Caco-2 (cell line): ENCODE measurements at regions not wholly inside any gene's neighbourhood (a gene's known extent, or its start where the extent isn't known, plus 50 kb on each side); places are given as distances from the start of the nearest gene placed in this dataset.

Experiments
- BruUV-seq: library from RNA; stranded (reverse); fragments of 400-500 nt; replicated peaks from 2 replicates; lab custom pipeline; 2021; lab: Mats Ljungman, UMichigan
- CTCF ChIA-PET: fragments of 300-600 bp; sonication (Branson Sonifier 250); formaldehyde crosslinking; loops from one replicate; lab custom pipeline; 2022; ENCODE audit warnings: antibody characterized with exemption; lab: Charles Lee
- POLR2A ChIA-PET: fragments of 300-600 bp; sonication (Branson Sonifier 250); formaldehyde crosslinking; loops from one replicate; lab custom pipeline; 2022; ENCODE audit warnings: antibody characterized with exemption; lab: Charles Lee
- DNase-seq, 2 experiments: peaks; one replicate each; pipeline versions ENCODE4 v3.0.0 to v3.0.0-alpha.2; 2020 to 2022
- H3K27me3 ChIP-seq: replicated peaks from 2 replicates; pipeline ENCODE4 v1.6.0; 2011; ENCODE audit warnings: low read length; ENCODE audit not compliant: control insufficient read depth, insufficient read depth
- H3K36me3 ChIP-seq: 2 replicates; pipeline ENCODE4 v1.5.1; 2011; ENCODE audit warnings: low read length; ENCODE audit not compliant: control insufficient read depth, insufficient read depth
- H3K4me1 ChIP-seq: fragments of 250-450 bp; sonication (Bioruptor Pico); 2 replicates; pipeline ENCODE4 v1.5.1; 2020; ENCODE audit warnings: mild to moderate bottlenecking
- H3K4me3 ChIP-seq: 2 replicates; pipeline ENCODE4 v1.5.1; 2011; ENCODE audit warnings: low read depth, mild to moderate bottlenecking, control low read depth, low read length
- H3K9me3 ChIP-seq: fragments of 250-450 bp; sonication (Bioruptor Pico); 2 replicates; pipeline ENCODE4 v1.5.1; 2020; ENCODE audit warnings: mild to moderate bottlenecking, moderate library complexity
- H3K27ac Mint-ChIP-seq: one replicate; pipeline ENCODE4 v1.8.0; 2022; ENCODE audit warnings: mixed read lengths; ENCODE audit not compliant: unreplicated experiment
- H3K27me3 Mint-ChIP-seq: one replicate; pipeline ENCODE4 v1.8.0; 2022; ENCODE audit warnings: mixed read lengths; ENCODE audit not compliant: insufficient read depth, unreplicated experiment
- H3K36me3 Mint-ChIP-seq: one replicate; pipeline ENCODE4 v1.8.0; 2022; ENCODE audit warnings: mild to moderate bottlenecking, mixed read lengths; ENCODE audit not compliant: insufficient read depth, unreplicated experiment
- H3K4me1 Mint-ChIP-seq: one replicate; pipeline ENCODE4 v1.8.0; 2022; ENCODE audit warnings: low read depth, mixed read lengths; ENCODE audit not compliant: unreplicated experiment
- H3K4me3 Mint-ChIP-seq: one replicate; pipeline ENCODE4 v1.8.0; 2022; ENCODE audit warnings: mild to moderate bottlenecking, moderate library complexity, mixed read lengths; ENCODE audit not compliant: unreplicated experiment
- H3K9me3 Mint-ChIP-seq: one replicate; pipeline ENCODE4 v1.8.0; 2022; ENCODE audit warnings: mixed read lengths; ENCODE audit not compliant: unreplicated experiment
- intact Hi-C: fragments of 100-400 bp; cut with micrococcal nuclease; formaldehyde crosslinking; loops from one replicate; pipeline ENCODE4 v1.10.0; 2022; ENCODE audit not compliant: unreplicated experiment
- TF ChIP-seq, protein P1 (sequence below), 2 experiments: fragments of 200-600 bp in 1 of 2; IDR thresholded peaks; 1 replicate in 1 of 2; 2 replicates in 1 of 2; pipeline versions ENCODE4 v1.5.1 to v1.8.0; 2011 to 2022; ENCODE audit warnings: antibody characterized with exemption in 1 of 2, control low read depth in 1 of 2, inconsistent platforms in 1 of 2, low read depth in 1 of 2, low read length in 1 of 2, mild to moderate bottlenecking in 1 of 2, moderate library complexity in 1 of 2; ENCODE audit not compliant: insufficient read depth in 1 of 2, severe bottlenecking in 1 of 2, unreplicated experiment in 1 of 2

DNA sequence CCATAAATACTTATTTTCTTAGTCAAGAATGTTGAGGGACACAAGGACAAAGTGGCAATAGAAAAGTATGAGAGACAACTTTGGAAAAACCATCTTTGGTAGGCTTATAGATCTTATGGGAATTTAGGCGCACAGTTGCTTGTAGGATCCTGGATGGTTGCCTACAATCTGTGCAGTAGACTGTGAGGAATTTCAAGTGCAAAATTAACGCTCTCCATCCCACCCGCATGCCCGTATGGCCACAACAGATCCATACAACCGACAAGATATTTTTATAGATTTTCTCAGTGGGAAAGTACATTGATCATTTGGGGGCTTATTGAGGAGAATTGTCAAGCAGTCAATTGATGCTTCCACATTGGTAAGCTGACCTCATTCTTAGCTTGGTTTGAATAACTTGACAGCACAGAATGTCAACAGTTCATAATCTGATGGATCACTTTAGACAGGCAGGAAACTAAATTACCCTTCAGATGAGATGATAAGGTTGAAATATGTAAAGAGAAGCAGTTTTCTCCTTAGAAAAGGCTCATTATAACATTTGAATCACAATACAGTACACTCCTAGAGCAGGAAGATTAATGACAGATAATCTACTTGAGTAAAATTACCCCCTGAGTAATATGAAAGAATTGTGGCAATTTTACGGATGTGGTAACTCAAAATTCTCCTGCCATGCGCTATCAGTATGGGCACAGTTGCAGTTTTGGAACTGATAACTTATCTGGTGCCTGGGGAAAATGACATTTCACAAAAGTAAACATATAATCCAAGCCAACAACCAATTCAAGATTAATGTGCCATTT, 479.7 kb downstream of the KIF20B start:
- Mint-ChIP-seq H3K27ac (no peak overlapping the region), H3K4me3 (no peak overlapping the region)
- no TSS peak for BruUV-seq

DNA sequence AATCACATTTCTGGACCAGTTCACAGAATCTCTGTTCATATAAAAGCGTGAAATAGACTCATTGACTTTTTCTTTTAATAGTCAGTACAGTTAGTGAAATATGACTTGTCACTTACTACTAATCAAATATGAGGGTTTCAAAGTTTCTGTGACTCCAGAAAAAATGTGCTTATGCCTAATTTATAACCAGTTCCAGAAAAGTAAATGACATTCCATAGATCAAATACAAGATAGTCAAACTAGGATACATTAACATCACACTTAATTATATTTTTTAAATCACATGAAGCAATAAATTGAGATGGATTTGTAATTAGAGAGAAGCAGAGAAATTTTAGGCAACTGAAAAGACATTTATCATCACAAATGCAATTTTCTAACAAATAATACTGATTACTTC, 491.4 kb downstream of the KIF20B start:
- H3K36me3 Mint-ChIP-seq: no peaks in the 10 kb centered on the region
- intact Hi-C loops: no loop called here
- Histone ChIP-seq H3K27me3 (no peaks in the 10 kb centered on the region), H3K36me3 (no peaks in the 10 kb centered on the region), H3K4me1 (no peaks in the 10 kb centered on the region), H3K4me3 (no peak overlapping the region), H3K9me3 (no peaks in the 10 kb centered on the region)
- H3K27ac Mint-ChIP-seq: no peak overlapping the region
- POLR2A ChIA-PET: no interaction called here
- no peaks in the 10 kb centered on the region for H3K9me3 Mint-ChIP-seq
- no TSS peak for BruUV-seq
- DNase-seq: no peak
- H3K4me3 Mint-ChIP-seq: no peak overlapping the region
- TF ChIP-seq, protein P1, sequence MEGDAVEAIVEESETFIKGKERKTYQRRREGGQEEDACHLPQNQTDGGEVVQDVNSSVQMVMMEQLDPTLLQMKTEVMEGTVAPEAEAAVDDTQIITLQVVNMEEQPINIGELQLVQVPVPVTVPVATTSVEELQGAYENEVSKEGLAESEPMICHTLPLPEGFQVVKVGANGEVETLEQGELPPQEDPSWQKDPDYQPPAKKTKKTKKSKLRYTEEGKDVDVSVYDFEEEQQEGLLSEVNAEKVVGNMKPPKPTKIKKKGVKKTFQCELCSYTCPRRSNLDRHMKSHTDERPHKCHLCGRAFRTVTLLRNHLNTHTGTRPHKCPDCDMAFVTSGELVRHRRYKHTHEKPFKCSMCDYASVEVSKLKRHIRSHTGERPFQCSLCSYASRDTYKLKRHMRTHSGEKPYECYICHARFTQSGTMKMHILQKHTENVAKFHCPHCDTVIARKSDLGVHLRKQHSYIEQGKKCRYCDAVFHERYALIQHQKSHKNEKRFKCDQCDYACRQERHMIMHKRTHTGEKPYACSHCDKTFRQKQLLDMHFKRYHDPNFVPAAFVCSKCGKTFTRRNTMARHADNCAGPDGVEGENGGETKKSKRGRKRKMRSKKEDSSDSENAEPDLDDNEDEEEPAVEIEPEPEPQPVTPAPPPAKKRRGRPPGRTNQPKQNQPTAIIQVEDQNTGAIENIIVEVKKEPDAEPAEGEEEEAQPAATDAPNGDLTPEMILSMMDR (IDR thresholded peaks at IDR 0.05; ENCODE audit: insufficient read depth in 1 of 2, low read depth in 1 of 2, low read length in 1 of 2, severe bottlenecking in 1 of 2, unreplicated experiment in 1 of 2): no peak
- CTCF ChIA-PET: no interaction called here
- H3K27me3 Mint-ChIP-seq: peaks cover 12% of the 10 kb centered on the region
- no peaks in the 10 kb centered on the region for H3K4me1 Mint-ChIP-seq

More for the DNA sequence above, 479.7 kb downstream of the KIF20B start:
- no peaks in the 10 kb centered on the region for H3K36me3 Mint-ChIP-seq
- no peaks in the 10 kb centered on the region for H3K9me3 Mint-ChIP-seq
- Histone ChIP-seq H3K36me3 (no peaks in the 10 kb centered on the region), H3K27me3 (no peaks in the 10 kb centered on the region), H3K9me3 (no peaks in the 10 kb centered on the region), H3K4me1 (no peaks in the 10 kb centered on the region), H3K4me3 (no peak overlapping the region)
- peaks cover 3% of the 10 kb centered on the region for H3K27me3 Mint-ChIP-seq
- H3K4me1 Mint-ChIP-seq: no peaks in the 10 kb centered on the region
- ChIA-PET CTCF (no interaction called here), POLR2A (no interaction called here)
- intact Hi-C loops: no loop called here
- TF ChIP-seq, protein P1 (IDR thresholded peaks at IDR 0.05; ENCODE audit: insufficient read depth in 1 of 2, low read depth in 1 of 2, low read length in 1 of 2, severe bottlenecking in 1 of 2, unreplicated experiment in 1 of 2): no peak
- DNase-seq: no peak

DNA sequence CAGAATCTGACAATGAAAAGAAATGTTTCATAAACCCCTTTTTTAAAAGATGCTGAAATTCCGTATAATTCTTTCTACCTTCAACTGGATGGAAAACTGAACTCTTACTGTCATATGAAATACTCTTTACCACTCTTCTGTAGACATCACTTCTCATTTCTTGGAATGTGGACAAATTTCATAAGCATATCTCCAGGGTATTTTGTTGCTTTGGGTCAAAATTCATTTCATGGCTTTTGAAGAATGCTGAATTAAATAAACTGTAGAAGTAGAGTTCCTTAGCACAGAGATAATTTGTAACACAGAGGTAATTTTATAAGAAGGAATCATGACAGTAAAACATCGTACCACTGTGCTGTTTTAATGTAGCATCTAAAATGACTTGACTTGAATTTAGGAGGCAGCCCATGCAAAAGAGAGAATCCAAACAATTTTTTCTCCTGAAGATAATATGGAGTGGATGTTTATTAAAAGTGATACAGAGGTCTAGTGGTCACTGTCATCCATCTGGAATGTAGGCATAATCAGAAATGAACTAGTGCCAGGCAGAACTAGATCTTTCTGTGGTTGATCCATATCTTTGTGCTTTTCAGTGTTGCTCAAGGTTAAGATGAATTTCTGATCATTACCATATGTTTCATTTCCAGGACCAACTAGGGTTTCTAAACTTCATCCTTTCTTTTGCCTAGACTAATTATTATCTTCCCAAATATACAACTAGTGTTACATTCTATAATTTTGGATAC, 492.0 kb downstream of the KIF20B start:
- DNase-seq: no peak
- Histone ChIP-seq H3K4me1 (no peaks in the 10 kb centered on the region), H3K9me3 (no peaks in the 10 kb centered on the region), H3K4me3 (no peak overlapping the region), H3K36me3 (no peaks in the 10 kb centered on the region), H3K27me3 (no peaks in the 10 kb centered on the region)
- H3K27ac Mint-ChIP-seq: no peak overlapping the region
- ChIA-PET POLR2A (no interaction called here), CTCF (no interaction called here)
- TF ChIP-seq, protein P1 (IDR thresholded peaks at IDR 0.05; ENCODE audit: insufficient read depth in 1 of 2, low read depth in 1 of 2, low read length in 1 of 2, severe bottlenecking in 1 of 2, unreplicated experiment in 1 of 2): no peak
- no peaks in the 10 kb centered on the region for H3K9me3 Mint-ChIP-seq
- intact Hi-C loops: no loop called here
- peaks cover 12% of the 10 kb centered on the region for H3K27me3 Mint-ChIP-seq
- no peaks in the 10 kb centered on the region for H3K36me3 Mint-ChIP-seq
- no TSS peak for BruUV-seq
- H3K4me3 Mint-ChIP-seq: no peak overlapping the region
- no peaks in the 10 kb centered on the region for H3K4me1 Mint-ChIP-seq
